ENCODE measurements at regions not wholly inside any gene's neighbourhood (a gene's known extent, or its start where the extent isn't known, plus 50 kb on each side); places are given as distances from the start of the nearest gene placed in this dataset.

DNA sequence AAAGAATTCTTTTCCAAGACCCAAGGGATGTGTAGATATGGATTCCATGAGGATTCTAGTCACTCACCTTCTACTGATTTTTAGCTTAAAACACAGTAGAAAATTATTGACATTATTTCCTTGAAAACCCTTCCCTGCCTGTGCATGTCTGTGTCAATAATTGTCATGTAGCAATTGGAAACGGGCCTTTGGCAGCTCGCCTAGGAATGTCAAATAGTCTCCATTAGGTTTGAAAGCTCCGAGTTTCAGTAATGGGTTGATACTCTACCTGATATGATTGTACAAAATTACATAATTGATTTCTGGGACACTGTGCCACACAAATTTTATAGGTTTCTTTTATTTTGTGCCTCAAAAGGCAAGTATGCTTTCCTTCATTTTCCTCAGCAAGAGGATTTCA, 515.2 kb upstream of the ARID1B start:
- TF ChIP-seq, protein P1, sequence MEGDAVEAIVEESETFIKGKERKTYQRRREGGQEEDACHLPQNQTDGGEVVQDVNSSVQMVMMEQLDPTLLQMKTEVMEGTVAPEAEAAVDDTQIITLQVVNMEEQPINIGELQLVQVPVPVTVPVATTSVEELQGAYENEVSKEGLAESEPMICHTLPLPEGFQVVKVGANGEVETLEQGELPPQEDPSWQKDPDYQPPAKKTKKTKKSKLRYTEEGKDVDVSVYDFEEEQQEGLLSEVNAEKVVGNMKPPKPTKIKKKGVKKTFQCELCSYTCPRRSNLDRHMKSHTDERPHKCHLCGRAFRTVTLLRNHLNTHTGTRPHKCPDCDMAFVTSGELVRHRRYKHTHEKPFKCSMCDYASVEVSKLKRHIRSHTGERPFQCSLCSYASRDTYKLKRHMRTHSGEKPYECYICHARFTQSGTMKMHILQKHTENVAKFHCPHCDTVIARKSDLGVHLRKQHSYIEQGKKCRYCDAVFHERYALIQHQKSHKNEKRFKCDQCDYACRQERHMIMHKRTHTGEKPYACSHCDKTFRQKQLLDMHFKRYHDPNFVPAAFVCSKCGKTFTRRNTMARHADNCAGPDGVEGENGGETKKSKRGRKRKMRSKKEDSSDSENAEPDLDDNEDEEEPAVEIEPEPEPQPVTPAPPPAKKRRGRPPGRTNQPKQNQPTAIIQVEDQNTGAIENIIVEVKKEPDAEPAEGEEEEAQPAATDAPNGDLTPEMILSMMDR (IDR thresholded peaks at IDR 0.05), result no peak
- no peak for TF ChIP-seq POLR2AphosphoS5 (IDR thresholded peaks at IDR 0.05)
- no peak for TF ChIP-seq EP300 (IDR thresholded peaks at IDR 0.05)

Data from stomach (tissue), 4 donors.